HG03066 (cell line): ENCODE measurements at regions not wholly inside any gene's neighbourhood (a gene's known extent, or its start where the extent isn't known, plus 50 kb on each side); places are given as distances from the start of the nearest gene placed in this dataset.

Source experiments
- ATAC-seq: cut with Tn5 transposase; IDR thresholded peaks from one replicate; pipeline ENCODE4 v1.9.1; 2021; ENCODE audit warnings: low read depth; ENCODE audit not compliant: unreplicated experiment

DNA sequence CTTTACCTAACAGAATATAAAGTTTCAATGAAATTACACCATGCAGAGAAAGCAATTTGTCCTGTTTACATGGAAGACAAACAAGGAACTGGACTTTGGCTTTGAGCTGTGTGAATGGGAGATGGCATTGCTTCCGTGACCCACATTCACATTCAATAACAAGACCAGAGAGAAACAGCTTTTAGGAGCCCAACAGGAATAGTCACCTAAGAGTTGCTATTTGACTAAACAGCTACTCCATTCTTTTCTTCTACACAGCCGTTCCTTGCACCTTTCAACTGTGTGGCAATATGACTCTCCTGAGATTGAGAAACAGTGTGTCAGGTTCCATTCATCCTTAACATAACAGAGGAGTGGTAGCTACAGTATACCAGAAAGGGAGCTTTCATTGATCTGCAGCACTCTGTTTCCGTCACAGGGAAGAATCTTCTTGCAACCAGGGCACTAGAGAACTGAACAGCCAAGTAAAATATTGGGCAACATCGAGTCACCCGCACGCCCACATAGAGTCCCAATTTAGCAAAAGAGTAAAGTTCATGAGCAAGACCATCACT lies 355.1 kb downstream of the HAO1 start:
- ATAC-seq, result no peak

DNA sequence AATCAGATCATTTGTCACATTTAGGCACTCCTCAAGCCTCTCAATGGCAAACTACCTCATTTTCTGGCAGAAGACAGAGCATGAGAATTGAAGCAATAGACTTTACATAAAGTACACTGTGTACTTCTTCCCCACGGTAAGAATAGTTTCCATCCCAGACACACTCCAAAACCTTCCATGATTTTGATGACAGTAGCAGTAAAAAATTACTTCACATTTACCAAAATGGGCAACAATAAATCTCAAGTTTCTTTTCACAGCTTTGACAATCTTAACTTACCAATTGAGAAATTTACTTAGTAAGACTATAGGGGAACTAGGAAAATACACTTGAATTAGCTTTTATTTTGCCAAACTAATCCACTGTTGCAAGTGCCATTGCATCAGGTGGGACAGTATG lies 353.8 kb downstream of the HAO1 start:
- no peak for ATAC-seq

DNA sequence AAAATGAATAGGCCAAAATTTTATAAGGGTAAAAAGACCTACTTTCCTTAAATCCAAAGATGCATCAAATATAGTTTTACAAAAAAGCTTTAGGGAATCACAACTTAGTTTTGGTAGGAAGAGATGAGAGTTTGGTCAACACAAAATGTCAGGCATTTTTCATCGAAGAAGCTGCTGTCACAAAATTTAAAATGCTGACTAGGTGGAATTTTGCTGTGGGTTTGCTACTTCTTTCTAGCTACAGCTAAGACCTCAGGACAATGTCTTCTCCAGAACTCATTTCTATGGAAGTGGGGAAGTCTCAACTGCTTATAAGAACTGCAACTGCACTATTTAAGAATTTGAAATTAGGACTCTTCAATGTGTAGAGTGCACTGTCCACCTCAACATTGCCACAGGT lies 351.1 kb downstream of the HAO1 start:
- ATAC-seq, result no peak

DNA sequence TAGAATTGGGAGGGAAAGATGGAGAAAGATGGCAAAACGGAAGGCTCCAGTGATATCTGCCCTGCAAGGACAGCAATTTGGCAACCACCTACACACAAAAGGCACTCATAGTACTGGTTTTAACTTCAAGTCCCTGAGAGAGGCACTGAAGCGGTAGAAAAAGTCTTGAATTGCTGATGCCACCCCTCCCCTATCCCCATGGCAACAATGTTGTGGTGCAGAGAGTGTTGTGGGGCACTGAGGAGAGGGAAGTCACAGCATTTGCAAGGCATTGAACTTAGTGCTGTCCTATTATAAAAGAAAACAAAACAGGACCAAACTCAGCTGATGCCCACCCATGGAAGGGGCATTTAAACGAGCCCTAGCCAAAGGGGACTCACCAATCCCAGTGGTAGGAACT lies 343.7 kb downstream of the HAO1 start:
- no peak for ATAC-seq

DNA sequence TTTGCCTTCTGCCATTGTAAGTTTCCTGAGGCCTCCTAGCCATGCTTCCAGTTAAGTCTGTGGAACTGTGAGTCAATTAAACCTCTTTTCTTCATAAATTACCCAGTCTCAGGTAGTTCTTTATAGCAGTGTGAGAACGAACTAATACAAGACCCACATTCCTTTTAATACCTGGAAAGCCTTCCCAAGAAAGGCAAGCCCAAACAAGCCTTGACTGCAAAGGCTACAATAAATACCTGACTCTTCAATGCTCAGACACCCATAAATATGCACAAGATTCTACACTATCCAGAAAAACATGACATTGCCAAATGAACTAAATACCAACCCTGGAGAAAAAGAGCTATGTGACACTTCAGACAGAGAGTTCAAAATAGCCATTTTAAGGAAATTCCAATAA lies 338.8 kb downstream of the HAO1 start:
- ATAC-seq, result no peak

DNA sequence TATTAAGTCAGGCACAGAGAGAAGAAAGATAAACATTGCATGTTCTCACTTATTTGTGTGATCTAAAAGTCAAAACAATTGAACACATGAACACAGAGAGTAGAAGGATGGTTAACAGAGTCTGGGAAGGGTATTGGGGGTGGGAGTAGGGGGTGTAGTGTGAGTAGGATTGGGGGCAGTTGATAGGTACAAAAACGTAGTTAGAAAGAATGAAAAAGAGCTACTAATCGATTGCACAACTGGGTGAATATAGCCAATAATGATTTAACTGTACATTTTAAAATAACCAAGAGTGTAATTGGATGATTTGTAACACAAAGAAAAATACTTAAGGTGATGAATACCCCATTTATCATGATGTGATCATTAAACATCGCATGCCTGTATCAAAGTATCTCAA lies 333.3 kb downstream of the HAO1 start:
- ATAC-seq, result no peak

DNA sequence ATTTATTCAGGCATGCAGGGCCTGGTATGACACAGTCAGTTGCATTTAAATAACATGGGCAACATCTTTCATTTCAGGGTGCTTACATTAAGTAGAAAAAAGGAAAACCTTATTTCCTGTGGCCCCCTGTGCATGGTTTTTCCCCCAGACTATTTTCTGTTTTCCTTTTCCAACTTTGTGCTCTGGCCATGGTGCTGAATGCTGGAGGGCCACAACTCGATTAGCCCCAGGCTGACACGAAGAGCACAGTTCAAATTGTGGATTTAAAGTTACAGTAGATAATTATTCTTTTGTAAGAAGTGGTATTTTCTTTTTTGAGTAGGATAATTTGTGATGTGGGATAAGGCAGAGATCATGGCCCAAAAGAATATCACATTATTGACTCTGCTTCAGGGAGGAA lies 332.0 kb downstream of the HAO1 start:
- no peak for ATAC-seq

DNA sequence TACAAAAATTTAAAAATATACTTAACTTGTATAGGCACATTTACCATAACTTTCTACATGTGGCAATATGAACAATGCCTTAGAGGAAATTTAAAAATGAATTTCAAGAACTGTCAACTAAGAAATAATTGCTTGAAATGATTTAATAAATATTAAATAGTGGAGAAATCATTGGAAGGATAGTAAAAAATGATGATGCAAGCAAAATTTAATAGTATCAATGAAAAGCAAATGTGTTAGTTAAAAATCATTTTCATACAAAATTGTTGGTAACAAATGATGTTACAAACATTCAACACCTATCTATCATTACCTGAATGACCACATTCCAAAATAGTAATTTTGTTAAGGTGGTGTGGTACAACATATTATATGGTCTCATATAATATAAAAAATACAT lies 331.0 kb downstream of the HAO1 start:
- ATAC-seq, result no peak

DNA sequence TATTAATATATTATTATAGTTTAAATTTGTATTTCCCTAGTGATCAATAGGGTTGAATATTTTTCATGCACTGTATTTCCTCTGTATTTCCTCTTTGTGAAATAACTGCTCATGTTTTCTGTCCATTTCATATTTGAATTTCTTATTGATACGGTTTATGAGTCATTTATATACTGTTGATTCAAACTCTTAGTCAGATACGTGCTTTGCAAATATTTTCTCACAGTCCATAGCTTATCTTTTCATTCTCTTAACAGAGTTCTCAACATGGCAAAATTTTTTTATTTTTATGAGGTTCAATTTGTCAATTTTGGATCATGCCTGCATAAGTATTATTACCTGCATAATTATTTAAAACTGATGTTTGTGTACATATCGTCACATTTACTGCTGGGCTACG lies 329.6 kb downstream of the HAO1 start:
- no peak for ATAC-seq

DNA sequence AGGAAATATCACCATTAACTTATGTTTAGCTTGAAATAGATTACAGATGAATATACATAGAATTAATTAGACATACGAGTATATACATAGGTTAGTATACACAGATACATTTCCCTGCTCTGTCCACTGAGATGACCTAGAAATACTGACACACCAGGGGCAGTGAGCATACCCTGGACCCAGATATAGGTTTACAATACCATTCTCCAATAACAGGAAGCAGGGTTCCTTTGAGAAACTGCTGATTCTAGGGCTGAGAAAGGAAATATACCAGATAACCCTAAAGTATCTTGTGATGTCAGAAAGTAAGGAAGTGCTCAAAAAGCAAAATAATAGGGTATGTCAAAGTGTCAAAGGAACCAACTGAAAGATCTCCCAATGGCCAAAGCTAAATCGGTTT lies 322.5 kb downstream of the HAO1 start:
- ATAC-seq, result no peak

DNA sequence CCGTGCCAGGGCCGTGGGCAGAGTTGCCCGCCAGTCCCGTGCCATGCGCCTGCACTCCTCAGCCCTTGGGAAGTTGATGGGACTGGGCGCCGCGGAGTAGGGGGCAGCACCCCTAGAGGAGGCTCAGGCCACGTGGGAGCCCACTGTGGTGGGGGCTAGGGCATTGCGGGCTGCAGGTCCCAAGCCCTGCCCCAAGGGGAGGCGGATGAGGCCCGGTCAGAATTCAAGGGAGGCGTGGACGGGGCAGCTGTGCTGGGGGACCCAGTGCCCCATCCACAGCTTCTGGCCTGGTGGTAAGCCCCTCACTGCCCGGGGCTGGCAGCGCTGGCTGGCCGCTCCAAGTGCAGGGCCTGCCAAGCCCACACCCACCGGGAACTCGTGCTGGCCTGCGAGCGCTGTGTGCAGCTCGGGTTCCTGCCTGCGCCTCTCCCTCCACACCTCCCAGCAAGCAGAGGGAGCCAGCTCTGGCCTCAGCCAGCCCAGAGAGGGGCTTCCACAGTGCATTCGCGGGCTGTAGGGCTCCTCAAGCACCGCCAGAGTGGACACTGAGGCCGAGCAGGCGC lies 317.8 kb downstream of the HAO1 start:
- ATAC-seq, result no peak

DNA sequence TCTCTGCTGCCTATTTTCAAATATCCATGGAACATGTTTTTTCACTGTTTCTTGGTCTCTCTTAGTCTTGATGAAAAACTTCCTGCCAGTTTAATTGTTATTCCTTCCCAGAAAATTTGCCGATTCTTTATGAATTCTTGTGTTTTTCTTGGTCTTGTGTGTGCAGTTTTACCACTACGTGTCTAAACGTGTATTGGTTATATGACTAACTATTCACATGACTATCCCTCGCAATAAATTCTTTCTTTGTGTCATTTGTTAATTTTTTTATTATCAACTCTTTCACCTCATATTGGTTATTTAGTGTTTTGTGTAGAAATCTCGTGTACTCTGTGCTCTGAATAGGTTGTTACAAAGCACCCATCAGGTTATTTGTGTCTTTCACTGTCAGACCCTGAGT lies 315.4 kb downstream of the HAO1 start:
- no peak for ATAC-seq

DNA sequence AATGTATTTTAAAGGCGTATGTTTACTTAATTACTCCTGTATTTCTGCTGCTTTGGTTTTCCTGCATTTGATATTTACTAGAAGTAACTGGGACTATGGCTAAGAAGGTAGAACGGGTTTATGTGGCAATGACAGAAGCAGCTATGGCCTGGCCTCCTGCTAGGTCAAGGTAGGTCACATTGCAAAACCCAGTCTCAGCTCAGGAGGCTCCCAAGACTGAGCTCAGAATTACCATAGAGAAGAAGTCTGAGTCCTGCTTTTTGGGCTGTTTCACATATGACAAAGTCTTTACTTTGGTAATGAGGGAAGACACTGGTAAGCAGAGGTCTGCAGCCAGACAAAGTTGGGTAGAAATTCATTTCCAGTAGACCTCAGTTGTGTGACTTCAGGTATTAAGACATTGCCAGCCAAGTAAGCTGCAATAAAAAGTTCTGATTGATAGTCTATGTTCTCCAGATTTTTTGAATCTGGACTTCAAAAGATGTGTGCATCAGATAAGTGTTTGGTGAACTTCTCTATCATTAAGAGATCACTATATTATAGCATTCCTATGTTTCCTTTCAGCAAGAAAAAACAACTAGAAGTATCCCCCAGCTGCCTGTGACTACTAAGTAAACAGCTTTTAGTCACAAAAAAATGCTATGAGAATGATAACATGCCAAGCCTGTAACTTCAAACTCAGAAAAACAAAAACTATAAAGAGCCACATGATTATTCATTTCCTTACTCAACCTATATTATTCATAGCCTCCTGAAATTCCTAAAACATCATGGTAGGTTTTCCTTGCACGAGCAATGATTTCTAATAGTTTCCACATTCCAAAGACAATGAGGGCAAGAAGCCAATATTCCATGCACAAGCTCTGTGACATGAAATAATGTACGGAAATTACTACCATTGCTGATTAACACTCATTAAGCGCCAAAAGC lies 312.3 kb downstream of the HAO1 start:
- no peak for ATAC-seq

DNA sequence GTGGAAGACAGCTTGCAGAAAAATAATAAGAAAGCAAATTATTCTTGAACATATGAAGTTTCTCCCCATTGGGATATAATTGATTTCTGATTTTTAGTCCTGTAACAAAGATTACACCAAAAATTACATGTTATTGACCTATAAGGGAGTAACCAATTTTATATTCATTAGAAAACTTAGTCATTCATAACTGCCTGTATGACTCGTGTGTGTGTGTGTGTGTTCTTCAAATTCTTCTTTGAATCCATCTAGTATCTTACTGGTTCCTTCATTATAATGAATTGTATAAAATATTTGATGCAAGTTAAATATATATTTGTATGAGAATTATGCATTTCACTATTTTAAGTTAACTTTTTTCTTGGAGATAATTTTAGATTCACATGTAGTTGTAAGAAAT lies 310.4 kb downstream of the HAO1 start:
- no peak for ATAC-seq

DNA sequence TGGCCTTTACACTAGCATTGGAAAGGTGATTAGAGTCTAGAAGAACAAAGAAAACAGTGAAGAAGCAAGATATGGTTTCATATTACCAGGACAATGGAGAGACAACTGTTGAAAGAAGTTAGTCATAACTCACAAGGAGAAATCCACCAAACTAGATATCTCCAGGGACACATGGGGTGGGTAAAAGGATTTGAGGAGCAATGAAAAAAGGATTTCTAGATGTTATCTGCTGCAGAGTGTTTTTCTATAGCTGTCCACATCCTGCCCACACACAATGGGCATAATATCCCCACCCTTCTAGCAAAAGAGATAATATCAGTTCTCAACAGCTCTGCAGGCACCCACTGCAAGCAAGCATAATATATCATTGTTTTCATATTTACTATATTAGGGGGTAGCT lies 303.1 kb downstream of the HAO1 start:
- ATAC-seq, result no peak

DNA sequence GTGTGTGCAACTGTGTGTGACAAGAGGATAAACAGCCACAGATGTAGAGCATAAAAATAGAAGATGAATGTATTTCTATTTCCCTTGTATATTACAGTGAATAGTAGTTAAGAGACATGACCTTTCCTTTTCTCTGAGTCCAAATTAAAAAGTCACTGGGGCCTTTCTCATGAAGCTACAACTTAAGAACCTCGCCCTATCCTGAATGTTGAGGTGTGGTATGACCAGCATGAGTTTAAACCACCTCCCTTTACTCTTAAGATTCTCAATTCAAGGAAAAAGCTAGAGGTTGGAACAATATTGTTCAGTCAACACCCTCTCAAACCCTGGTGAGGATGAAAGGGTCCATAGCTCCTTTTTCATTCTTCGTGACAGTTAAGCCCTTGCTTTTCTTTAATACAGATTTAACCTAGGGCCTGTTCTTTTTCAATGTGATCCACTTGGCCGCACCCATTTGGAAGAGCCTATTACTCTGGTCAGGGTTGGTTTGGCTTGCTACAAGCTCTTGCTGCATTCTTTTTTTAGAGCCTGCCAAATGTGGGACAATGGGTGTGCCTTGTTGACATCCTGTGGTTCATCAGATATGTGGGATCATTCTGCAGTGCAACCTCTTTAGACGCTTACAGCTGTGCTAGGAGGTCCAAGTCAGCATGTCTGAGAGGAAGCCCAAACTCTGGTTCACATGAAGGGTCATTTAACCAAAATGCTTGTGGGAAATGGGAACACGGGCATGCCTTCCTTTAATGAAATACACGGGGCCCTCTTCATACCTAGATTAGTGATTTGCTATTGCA lies 290.0 kb downstream of the HAO1 start:
- no peak for ATAC-seq

DNA sequence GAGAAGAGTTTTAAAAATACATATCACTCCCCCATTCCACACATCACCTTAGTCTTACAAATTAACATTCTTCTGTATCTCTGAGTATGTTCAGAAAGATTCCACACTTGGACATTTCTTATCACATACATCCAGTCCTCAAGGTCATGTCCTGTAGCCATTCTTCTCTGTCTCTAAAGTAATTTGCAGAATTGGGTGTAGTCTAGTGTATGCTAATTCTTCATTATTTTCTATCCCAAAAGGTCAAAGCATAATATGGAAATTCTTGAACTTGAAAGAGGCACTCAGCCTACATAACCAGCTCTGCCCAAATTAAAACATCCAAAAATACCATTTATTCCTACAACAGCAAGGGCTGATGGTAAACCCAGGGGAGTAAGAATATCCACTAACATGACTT lies 286.0 kb downstream of the HAO1 start:
- ATAC-seq, result no peak

DNA sequence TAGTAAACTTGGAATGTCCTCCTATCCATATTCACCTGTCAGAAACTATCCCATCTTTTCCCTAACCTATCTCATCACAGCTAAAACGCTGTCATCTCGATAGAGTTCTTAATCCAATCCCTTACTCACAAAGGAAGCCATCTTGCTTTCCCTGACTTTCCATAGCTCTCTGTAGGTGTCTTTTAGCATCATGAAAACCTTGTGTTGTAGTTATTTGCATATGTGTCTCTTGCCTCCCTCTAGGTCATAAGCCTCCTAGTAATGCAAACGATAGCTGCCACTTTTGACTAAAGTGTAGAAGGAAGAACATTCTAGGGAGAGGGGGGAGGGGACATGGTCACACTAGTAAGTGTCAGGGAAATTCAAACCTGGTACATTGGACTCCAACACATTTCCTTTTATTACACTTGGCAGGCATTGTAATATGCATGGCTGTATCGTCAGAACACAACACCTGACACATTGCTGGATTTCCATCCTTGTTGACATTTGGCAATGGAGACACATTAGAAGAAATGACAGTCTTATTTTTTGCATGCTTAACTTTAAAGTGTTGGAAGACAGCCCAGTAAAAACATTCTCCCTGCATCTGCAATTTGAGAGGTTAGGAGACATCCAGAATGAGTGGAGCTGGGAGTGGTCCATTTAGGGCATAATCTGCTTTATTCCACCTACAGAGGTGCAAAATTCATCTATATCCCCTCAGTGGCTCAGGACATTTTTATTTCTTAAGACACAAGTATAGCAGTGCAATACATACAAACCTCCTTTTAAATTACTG lies 283.4 kb downstream of the HAO1 start:
- no peak for ATAC-seq

DNA sequence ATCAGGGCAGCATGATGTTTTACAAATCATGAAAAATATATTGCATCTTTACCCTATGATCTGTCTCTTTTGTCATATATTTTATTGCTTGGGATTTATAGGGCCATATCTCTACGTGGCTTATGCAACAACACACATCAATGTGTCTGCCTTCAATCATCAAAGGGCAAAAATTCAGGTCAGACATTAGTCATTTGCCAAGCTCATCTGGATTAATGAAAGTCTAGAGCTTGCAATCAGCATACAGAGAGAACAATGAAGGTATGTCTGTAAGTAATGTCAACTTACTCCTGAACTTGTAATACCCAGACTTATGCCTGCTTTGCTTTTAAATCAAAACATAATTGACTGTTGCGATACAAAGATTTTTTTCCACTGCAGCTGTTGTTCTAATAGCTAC lies 282.7 kb downstream of the HAO1 start:
- no peak for ATAC-seq

DNA sequence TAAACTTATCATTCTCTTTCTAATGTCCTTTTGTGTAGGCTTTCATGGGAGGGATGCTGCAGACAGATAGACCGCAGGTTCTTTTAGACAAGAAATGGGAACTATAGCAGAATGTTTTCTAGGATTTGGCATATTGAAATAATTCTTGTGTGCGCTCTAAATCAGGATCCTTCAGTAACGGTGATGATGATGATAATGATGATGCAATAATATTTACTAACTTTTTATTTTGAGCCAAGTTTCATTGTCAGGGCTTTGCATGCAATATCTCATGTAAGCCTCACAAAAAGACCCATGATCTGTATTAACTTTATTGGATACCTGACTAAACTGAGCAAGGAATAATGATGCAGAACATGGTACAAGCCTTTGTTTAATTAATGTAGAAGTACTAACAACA lies 280.1 kb downstream of the HAO1 start:
- ATAC-seq, result no peak

DNA sequence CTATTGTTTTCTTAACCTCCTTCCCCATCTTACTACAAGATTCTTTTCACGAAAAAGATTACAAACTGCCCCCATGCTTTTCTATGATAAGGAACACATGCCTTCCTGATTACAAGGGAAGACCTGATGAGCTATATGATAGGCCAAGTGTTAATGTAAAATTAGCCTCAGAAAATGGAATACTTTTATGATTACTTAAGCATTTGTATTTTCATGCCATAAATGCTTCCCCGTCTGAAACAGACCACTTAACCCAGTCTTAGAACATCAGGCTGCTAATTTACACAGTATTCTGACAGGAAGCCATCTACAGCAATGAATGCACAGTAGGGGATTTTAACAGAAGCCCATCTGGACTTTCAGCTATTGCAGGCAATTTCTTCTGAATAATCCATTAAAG lies 274.9 kb downstream of the HAO1 start:
- no peak for ATAC-seq
